Endothelial cell of umbilical vein (primary cell): ENCODE measurements at regions not wholly inside any gene's neighbourhood (a gene's known extent, or its start where the extent isn't known, plus 50 kb on each side); places are given as distances from the start of the nearest gene placed in this dataset.

Experiments
- BruUV-seq: library from RNA; stranded (reverse); fragments of 400-500 nt; replicated peaks from 2 replicates; lab custom pipeline; 2021; lab: Mats Ljungman, UMichigan
- CTCF ChIA-PET: fragments of 300-600, 350-600 bp; sonication (Branson Sonifier 250); formaldehyde crosslinking; loops from one replicate; lab custom pipeline; 2021; ENCODE audit warnings: antibody characterized with exemption, inconsistent platforms; lab: Charles Lee
- POLR2A ChIA-PET: fragments of 300-600, 350-600 bp; sonication (Branson Sonifier 250); formaldehyde crosslinking; loops from one replicate; lab custom pipeline; 2021; ENCODE audit warnings: antibody characterized with exemption, inconsistent platforms; lab: Charles Lee
- DNase-seq: peaks from one replicate; pipeline ENCODE4 v3.0.0-alpha.2; 2011; ENCODE audit warnings: low read depth, low spot score
- FAIRE-seq: peaks from 2 replicates; lab custom pipeline; 2011; peaks lifted over from hg19 to GRCh38; lab: Jason Lieb, UNC
- H2AFZ ChIP-seq: 2 replicates; pipeline ENCODE4 v1.6.0; 2012; ENCODE audit warnings: low read depth, low read length, control low read depth, inconsistent platforms
- H3K27ac ChIP-seq: 2 replicates; pipeline ENCODE4 v1.5.1; 2011; ENCODE audit warnings: low read depth, mild to moderate bottlenecking, control low read depth, low read length, moderate library complexity; ENCODE audit not compliant: insufficient read depth
- H3K27me3 ChIP-seq, 2 experiments: 2 replicates each; pipeline versions ENCODE4 v1.6.0 to v1.6.1; 2011; ENCODE audit warnings: low read length in 2 of 2, mixed read lengths in 1 of 2; ENCODE audit not compliant: control insufficient read depth in 2 of 2, insufficient read depth in 2 of 2
- H3K36me3 ChIP-seq, 2 experiments: 2 replicates in 1 of 2; 3 replicates in 1 of 2; pipeline ENCODE4 v1.5.1; 2011; ENCODE audit warnings: low read length in 2 of 2, mild to moderate bottlenecking in 1 of 2, moderate library complexity in 1 of 2; ENCODE audit not compliant: control insufficient read depth in 2 of 2, insufficient read depth in 2 of 2; ENCODE audit errors: extremely low read depth in 1 of 2
- H3K4me1 ChIP-seq: 3 replicates; pipeline ENCODE4 v1.5.1; 2011; ENCODE audit warnings: mild to moderate bottlenecking, low read length; ENCODE audit not compliant: control insufficient read depth, insufficient read depth; ENCODE audit errors: extremely low read depth
- H3K4me2 ChIP-seq: 2 replicates; pipeline ENCODE4 v1.6.1; 2011; ENCODE audit warnings: low read length, control low read depth, mixed read lengths; ENCODE audit not compliant: insufficient read depth
- H3K4me3 ChIP-seq, 3 experiments: fragments of 200-600 bp in 1 of 3; sonication (generic), shearing (Covaris generic) in 1 of 3; replicated peaks in 1 of 3; 2 replicates each; pipeline ENCODE4 v1.5.1; 2011 to 2016; ENCODE audit warnings: control low read depth in 3 of 3, low read length in 3 of 3, mild to moderate bottlenecking in 2 of 3, inconsistent platforms in 1 of 3, low read depth in 1 of 3, moderate library complexity in 1 of 3; ENCODE audit not compliant: insufficient read depth in 1 of 3
- H3K79me2 ChIP-seq: 2 replicates; pipeline ENCODE4 v1.6.0; 2012; ENCODE audit warnings: low read length, inconsistent platforms; ENCODE audit not compliant: control insufficient read depth, insufficient read depth
- H3K9ac ChIP-seq: replicated peaks from 2 replicates; pipeline ENCODE3; 2011; ENCODE audit warnings: low read length, control low read depth; ENCODE audit not compliant: insufficient read depth; ENCODE audit errors: extremely low read depth
- H3K9me1 ChIP-seq: replicated peaks from 3 replicates; pipeline ENCODE4 v1.6.0; 2011; ENCODE audit warnings: mild to moderate bottlenecking, low read length; ENCODE audit not compliant: control insufficient read depth, insufficient read depth; ENCODE audit errors: extremely low read depth
- H3K9me3 ChIP-seq: replicated peaks from 2 replicates; pipeline ENCODE4 v1.5.1; 2012; ENCODE audit warnings: low read length, inconsistent platforms; ENCODE audit not compliant: control insufficient read depth, insufficient read depth
- H4K20me1 ChIP-seq: replicated peaks from 2 replicates; pipeline ENCODE3; 2011; ENCODE audit warnings: mild to moderate bottlenecking, low read length; ENCODE audit not compliant: control insufficient read depth, insufficient read depth; ENCODE audit errors: extremely low read depth
- CTCF ChIP-seq, 2 donors: IDR thresholded peaks; 1 replicate in 1 of 2; 2 replicates in 1 of 2; pipeline ENCODE4 v1.5.1; 2011; ENCODE audit warnings: low read length in 2 of 2, mild to moderate bottlenecking in 2 of 2, moderate library complexity in 2 of 2, control low read depth in 1 of 2, inconsistent platforms in 1 of 2, low read depth in 1 of 2; ENCODE audit not compliant: insufficient read depth in 1 of 2; ENCODE audit errors: extremely low read depth in 1 of 2
- EZH2 ChIP-seq: IDR thresholded peaks from 2 replicates; pipeline ENCODE4 v1.6.1; 2012; ENCODE audit warnings: borderline replicate concordance, low read depth, mild to moderate bottlenecking, moderate library complexity, low read length, inconsistent platforms; ENCODE audit not compliant: severe bottlenecking
- FOS ChIP-seq: IDR thresholded peaks from 2 replicates; pipeline ENCODE4 v1.6.1; 2011; ENCODE audit warnings: mild to moderate bottlenecking, low read length, moderate library complexity, borderline replicate concordance; ENCODE audit not compliant: insufficient read depth
- GATA2 ChIP-seq: IDR thresholded peaks from 2 replicates; pipeline ENCODE4 v1.7.0; 2011; ENCODE audit warnings: low read depth, mild to moderate bottlenecking, moderate library complexity, mixed read lengths, low read length; ENCODE audit not compliant: insufficient read length, insufficient read depth
- JUN ChIP-seq: IDR thresholded peaks from 2 replicates; pipeline ENCODE4 v1.6.1; 2011; ENCODE audit warnings: borderline replicate concordance, low read depth; ENCODE audit not compliant: insufficient read length, insufficient read depth
- MAX ChIP-seq: IDR thresholded peaks from 2 replicates; pipeline ENCODE4 v1.6.1; 2011; ENCODE audit not compliant: insufficient read depth, insufficient read length
- MYC ChIP-seq: IDR thresholded peaks from one replicate; pipeline ENCODE4 v1.6.1; 2011; ENCODE audit warnings: mild to moderate bottlenecking, low read depth, low read length
- POLR2A ChIP-seq: IDR thresholded peaks from 2 replicates; pipeline ENCODE4 v1.6.1; 2012; ENCODE audit warnings: low read depth, mild to moderate bottlenecking, control low read depth, low read length
- POLR2AphosphoS5 ChIP-seq: IDR thresholded peaks from 2 replicates; pipeline ENCODE4 v1.6.1; 2012; ENCODE audit warnings: low read depth, mild to moderate bottlenecking, control low read depth, low read length, moderate library complexity; ENCODE audit not compliant: insufficient read depth
- dilution Hi-C: fragments of 300-500 bp; cut with MboI; formaldehyde crosslinking; loops from one replicate; pipeline ENCODE4 v1.15.0; 2019; ENCODE audit warnings: low sequenced_read_pairs; ENCODE audit not compliant: extremely low pct_ligation_motif_present
- intact Hi-C: fragments of 100-400 bp; cut with micrococcal nuclease; formaldehyde crosslinking; loops from one replicate; pipeline ENCODE4 v1.10.0; 2022

GRCh38 chr6:122872311-122872710 lies 83.3 kb downstream of the SMPDL3A start:
- intact Hi-C loops = no loop called here
- Histone ChIP-seq H3K4me1 (no peaks in the 10 kb centered on the region), H4K20me1 (no peaks in the 10 kb centered on the region), H3K36me3 (no peaks in the 10 kb centered on the region), H3K4me3 (no peak overlapping the region), H2AFZ (no peak overlapping the region), H3K9me3 (no peaks in the 10 kb centered on the region), H3K9me1 (no peaks in the 10 kb centered on the region), H3K27me3 (no peaks in the 10 kb centered on the region), H3K79me2 (no peaks in the 10 kb centered on the region), H3K9ac (no peak overlapping the region), H3K27ac (no peak overlapping the region), H3K4me2 (no peak overlapping the region)
- DNase-seq = no peak
- no TSS peak for BruUV-seq
- no peak for TF ChIP-seq POLR2AphosphoS5
- TF ChIP-seq POLR2A = no peak
- no peak for TF ChIP-seq EZH2
- no peak for TF ChIP-seq GATA2
- TF ChIP-seq MYC = no peak
- no peak for TF ChIP-seq CTCF (IDR thresholded peaks at IDR 0.05; ENCODE audit: extremely low read depth in 1 of 2, insufficient read depth in 1 of 2, low read depth in 1 of 2, low read length in 2 of 2)
- TF ChIP-seq FOS = no peak
- TF ChIP-seq MAX = no peak
- TF ChIP-seq JUN = no peak
- POLR2A ChIA-PET = no interaction called here
- FAIRE-seq = no peak
- CTCF ChIA-PET = interaction anchor here (3.7 kb wide), 1 partner anchor 843 kb away, joined by 43 read pairs; no protein-coding TSS in a partner anchor
- dilution Hi-C loops = no loop called here
